Endodermal cell (in vitro differentiated cells): ENCODE measurements at regions not wholly inside any gene's neighbourhood (a gene's known extent, or its start where the extent isn't known, plus 50 kb on each side); places are given as distances from the start of the nearest gene placed in this dataset.

Experiments used
- DNase-seq: peaks from one replicate; pipeline ENCODE4 v3.0.0-alpha.2; 2017
- H3K27ac ChIP-seq: 2 replicates; pipeline ENCODE4 v1.5.1; 2013; ENCODE audit warnings: mild to moderate bottlenecking, low read depth, low read length, moderate library complexity
- H3K27me3 ChIP-seq: 2 replicates; pipeline ENCODE4 v1.6.1; 2013; ENCODE audit warnings: mild to moderate bottlenecking, low read length, moderate library complexity; ENCODE audit not compliant: insufficient read depth, control insufficient read depth, poor library complexity, severe bottlenecking
- H3K36me3 ChIP-seq: 2 replicates; pipeline ENCODE4 v1.7.0; 2013; ENCODE audit warnings: mild to moderate bottlenecking, low read length, moderate library complexity; ENCODE audit not compliant: control insufficient read depth, insufficient read depth
- H3K4me1 ChIP-seq: one replicate; pipeline ENCODE4 v1.7.0; 2013; ENCODE audit warnings: low read length; ENCODE audit not compliant: control insufficient read depth, insufficient read depth
- H3K4me3 ChIP-seq: 2 replicates; pipeline ENCODE4 v1.5.1; 2013; ENCODE audit warnings: mild to moderate bottlenecking, low read length, moderate library complexity
- H3K9ac ChIP-seq: 2 replicates; pipeline ENCODE4 v1.6.1; 2013; ENCODE audit warnings: mild to moderate bottlenecking, low read length, moderate library complexity; ENCODE audit not compliant: poor library complexity, severe bottlenecking; ENCODE audit errors: extremely low read depth
- H3K9me3 ChIP-seq: 2 replicates; pipeline ENCODE4 v1.6.1; 2013; ENCODE audit warnings: mild to moderate bottlenecking, low read length, moderate library complexity; ENCODE audit not compliant: control insufficient read depth
- H3K27ac Mint-ChIP-seq: 2 replicates; pipeline ENCODE4 v1.8.0; 2020; ENCODE audit warnings: mixed read lengths
- H3K27me3 Mint-ChIP-seq: 2 replicates; pipeline ENCODE4 v1.8.0; 2021; ENCODE audit warnings: mild to moderate bottlenecking, mixed read lengths; ENCODE audit not compliant: insufficient read depth
- H3K36me3 Mint-ChIP-seq: 2 replicates; pipeline ENCODE4 v1.8.0; 2020; ENCODE audit warnings: low read depth, mixed read lengths
- H3K4me1 Mint-ChIP-seq: 2 replicates; pipeline ENCODE4 v1.8.0; 2020; ENCODE audit warnings: mixed read lengths
- H3K4me3 Mint-ChIP-seq: 2 replicates; pipeline ENCODE4 v1.8.0; 2020; ENCODE audit warnings: mild to moderate bottlenecking, moderate library complexity, mixed read lengths
- H3K9me3 Mint-ChIP-seq: 2 replicates; pipeline ENCODE4 v1.8.0; 2020; ENCODE audit warnings: mild to moderate bottlenecking, mixed read lengths
- CTCF ChIP-seq: fragments of 200-600 bp; sonication (generic); conservative IDR thresholded peaks from 2 replicates; pipeline ENCODE4 v1.5.0; 2021; ENCODE audit warnings: antibody characterized with exemption, mild to moderate bottlenecking
- WGBS, 2 experiments: methylation state at CpG; one replicate each; pipeline versions ENCODE4 v1.1.5 to v1.1.7; 2013; ENCODE audit warnings: missing lambda C conversion rate in 2 of 2, mixed read lengths in 1 of 2; ENCODE audit not compliant: insufficient coverage in 1 of 2, insufficient read length in 1 of 2; 5-methylcytosine and 5-hydroxymethylcytosine counted together

DNA sequence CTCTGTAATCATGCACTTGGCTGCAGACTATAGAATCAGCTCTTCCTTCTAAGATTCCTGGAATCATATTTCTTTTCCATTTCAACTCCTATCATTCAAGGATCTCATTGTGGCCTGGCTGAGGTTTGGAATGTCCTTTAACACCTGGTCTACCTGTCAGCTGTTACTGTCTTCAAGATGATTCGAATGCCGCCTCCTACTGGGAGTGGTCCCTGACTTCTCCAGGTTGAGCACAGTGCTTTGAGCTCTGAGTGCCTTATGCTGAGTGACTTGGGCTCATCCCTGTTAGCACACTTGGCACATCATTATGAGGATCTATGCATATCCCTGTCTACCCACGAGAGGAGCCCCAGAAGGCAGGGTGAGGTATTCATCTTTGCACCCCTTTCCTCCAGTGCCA, 87.6 kb downstream of the MARCHF4 start:
- Histone ChIP-seq H3K9me3 (no peaks in the 10 kb centered on the region), H3K36me3 (no peaks in the 10 kb centered on the region), H3K4me1 (peaks cover 23% of the 10 kb centered on the region), H3K9ac (no peak overlapping the region), H3K4me3 (no peak overlapping the region), H3K27ac (no peak overlapping the region), H3K27me3 (no peaks in the 10 kb centered on the region)
- 91 to 95% methylated on average over 2 to 3 of the region's 3 CpGs for WGBS, 2 experiments
- Mint-ChIP-seq H3K9me3 (no peaks in the 10 kb centered on the region), H3K4me3 (no peak overlapping the region), H3K27me3 (peaks cover 9% of the 10 kb centered on the region), H3K27ac (no peak overlapping the region), H3K36me3 (no peaks in the 10 kb centered on the region), H3K4me1 (peaks cover 51% of the 10 kb centered on the region)
- DNase-seq, result peak; percentile 70
- TF ChIP-seq CTCF, result no peak

GRCh38 chr2:216283038-216283900, 89.0 kb downstream of the MARCHF4 start:
- 74% methylated on average over 9 to 12 of the region's 12 CpGs for WGBS, 2 experiments
- H3K9me3 Mint-ChIP-seq, result no peaks in the 10 kb centered on the region

DNA sequence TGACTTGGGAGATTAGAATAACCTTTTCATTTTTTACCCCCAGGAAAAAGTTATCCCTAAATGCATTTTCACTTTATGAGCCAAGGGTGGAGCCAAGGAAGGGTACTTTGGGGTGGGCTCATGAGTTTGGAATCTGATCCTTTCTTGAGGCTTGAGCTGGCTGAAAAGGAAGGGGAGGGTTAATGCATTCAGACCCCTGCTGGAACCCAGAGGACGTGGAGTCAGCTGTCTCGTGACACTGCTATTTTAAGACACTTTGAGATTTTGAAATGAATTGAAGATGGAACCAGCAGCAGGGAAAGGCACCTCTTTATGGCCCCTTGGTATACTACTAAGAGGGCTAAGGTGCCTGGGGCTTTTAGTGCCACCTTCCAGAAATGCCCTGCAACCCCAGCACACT, 90.4 kb downstream of the MARCHF4 start:
- Histone ChIP-seq H3K4me1 (peaks cover 10% of the 10 kb centered on the region), H3K9ac (no peak overlapping the region), H3K36me3 (no peaks in the 10 kb centered on the region), H3K27ac (no peak overlapping the region), H3K27me3 (no peaks in the 10 kb centered on the region), H3K9me3 (no peaks in the 10 kb centered on the region), H3K4me3 (no peak overlapping the region)
- Mint-ChIP-seq H3K36me3 (no peaks in the 10 kb centered on the region), H3K9me3 (no peaks in the 10 kb centered on the region), H3K4me3 (no peak overlapping the region), H3K27ac (no peak overlapping the region), H3K4me1 (peaks cover 43% of the 10 kb centered on the region), H3K27me3 (peaks cover 9% of the 10 kb centered on the region)
- no peak for DNase-seq
- 25 to 62% methylated on average over 2 of the region's 2 CpGs for WGBS, 2 experiments
- TF ChIP-seq CTCF, result no peak

More at GRCh38 chr2:216283038-216283900, 89.0 kb downstream of the MARCHF4 start:
- Histone ChIP-seq H3K27ac (no peak overlapping the region), H3K27me3 (no peaks in the 10 kb centered on the region), H3K9me3 (no peaks in the 10 kb centered on the region), H3K36me3 (no peaks in the 10 kb centered on the region), H3K9ac (no peak overlapping the region), H3K4me1 (peaks cover 16% of the 10 kb centered on the region), H3K4me3 (no peak overlapping the region)
- no peak overlapping the region for H3K27ac Mint-ChIP-seq
- no peaks in the 10 kb centered on the region for H3K36me3 Mint-ChIP-seq
- DNase-seq, result peak; percentile 98
- H3K27me3 Mint-ChIP-seq, result peaks cover 9% of the 10 kb centered on the region
- peaks cover 51% of the 10 kb centered on the region for H3K4me1 Mint-ChIP-seq
- H3K4me3 Mint-ChIP-seq, result no peak overlapping the region
- peak; percentile 95 for TF ChIP-seq CTCF
